ENCODE measurements at regions not wholly inside any gene's neighbourhood (a gene's known extent, or its start where the extent isn't known, plus 50 kb on each side); places are given as distances from the start of the nearest gene placed in this dataset.

DNA sequence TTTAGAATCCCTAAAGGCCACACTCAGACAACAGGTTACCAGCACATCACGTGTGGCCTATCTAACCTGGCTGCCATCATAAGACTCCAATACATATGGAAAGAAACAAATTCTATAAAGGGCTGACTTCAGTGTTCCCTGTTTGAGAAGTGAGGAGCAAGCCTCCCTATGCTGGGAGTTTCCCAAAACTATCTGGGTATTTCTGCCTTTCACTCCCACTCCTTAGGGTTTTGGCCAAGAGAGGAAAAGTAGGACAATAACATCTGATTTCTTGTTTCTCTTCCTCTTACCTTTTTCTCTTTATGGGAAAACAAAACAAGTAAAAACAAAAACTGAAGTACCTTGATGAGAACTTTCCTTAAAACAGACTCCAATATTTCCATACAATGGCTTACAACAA, 121.5 kb upstream of the COL8A1 start:
- Histone ChIP-seq H3K27ac (ENCODE audit: low read depth, low read length, poor library complexity, severe bottlenecking) (no peak overlapping the region), H3K27me3 (replicated peaks; ENCODE audit: insufficient read depth, low read depth, low read length, poor library complexity) (no peaks in the 10 kb centered on the region), H3K4me3 (ENCODE audit: low read depth, low read length, poor library complexity, severe bottlenecking) (no peak overlapping the region), H3K4me1 (ENCODE audit: insufficient read depth, low read length, poor library complexity, severe bottlenecking) (no peaks in the 10 kb centered on the region), H3K9me3 (ENCODE audit: low read depth, low read length, poor library complexity, severe bottlenecking) (no peaks in the 10 kb centered on the region), H3K36me3 (ENCODE audit: insufficient read depth, low read length, poor library complexity, severe bottlenecking) (no peaks in the 10 kb centered on the region)
- CTCF ChIA-PET = no interaction called here
- no peak for TF ChIP-seq EZH2 (IDR thresholded peaks at IDR 0.05; ENCODE audit: borderline replicate concordance, low read depth, low read length, poor library complexity, severe bottlenecking)
- no peak for TF ChIP-seq CTCF (conservative IDR thresholded peaks at IDR 0.05; ENCODE audit: low read depth, low read length)
- no TSS peak for BruUV-seq (replicated peaks)
- intact Hi-C loops (cut with micrococcal nuclease; ENCODE audit: unreplicated experiment) = no loop called here
- DNase-seq (ENCODE audit: low spot score) = no peak
- POLR2A ChIA-PET (ENCODE audit: low non-redundant PET) = no interaction called here

DNA sequence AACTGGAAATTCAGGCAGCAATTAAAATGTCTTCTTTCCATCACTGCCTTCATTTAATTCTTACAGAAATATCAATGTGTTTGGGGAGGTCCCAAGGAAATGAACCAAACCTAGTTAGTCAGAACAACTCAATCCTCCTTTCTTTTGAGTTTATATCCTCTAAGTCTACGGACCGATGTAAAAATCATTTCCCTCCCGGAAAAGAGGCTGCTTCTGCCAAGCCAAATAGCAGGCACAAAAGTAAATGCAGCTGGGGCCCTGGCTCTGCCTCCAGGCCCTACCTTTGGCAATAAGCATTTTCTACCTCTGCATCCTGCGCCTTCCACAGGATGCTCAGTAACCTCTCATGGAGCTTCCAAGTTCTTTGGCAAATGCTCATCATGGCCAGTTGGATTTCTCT, 122.5 kb upstream of the COL8A1 start:
- DNase-seq (ENCODE audit: low spot score) = no peak
- no peaks in the 10 kb centered on the region for H3K4me1 ChIP-seq (ENCODE audit: insufficient read depth, low read length, poor library complexity, severe bottlenecking)
- no peaks in the 10 kb centered on the region for H3K27me3 ChIP-seq (replicated peaks; ENCODE audit: insufficient read depth, low read depth, low read length, poor library complexity)
- H3K36me3 ChIP-seq (ENCODE audit: insufficient read depth, low read length, poor library complexity, severe bottlenecking) = no peaks in the 10 kb centered on the region
- ChIA-PET CTCF (no interaction called here), POLR2A (ENCODE audit: low non-redundant PET) (no interaction called here)
- no peak overlapping the region for H3K27ac ChIP-seq (ENCODE audit: low read depth, low read length, poor library complexity, severe bottlenecking)
- no peak overlapping the region for H3K4me3 ChIP-seq (ENCODE audit: low read depth, low read length, poor library complexity, severe bottlenecking)
- BruUV-seq (replicated peaks) = no TSS peak
- intact Hi-C loops (cut with micrococcal nuclease; ENCODE audit: unreplicated experiment) = no loop called here
- TF ChIP-seq EZH2 (IDR thresholded peaks at IDR 0.05; ENCODE audit: borderline replicate concordance, low read depth, low read length, poor library complexity, severe bottlenecking) (no peak), CTCF (conservative IDR thresholded peaks at IDR 0.05; ENCODE audit: low read depth, low read length) (no peak)
- H3K9me3 ChIP-seq (ENCODE audit: low read depth, low read length, poor library complexity, severe bottlenecking) = no peaks in the 10 kb centered on the region

GRCh38 chr3:99509224-99509623, 129.2 kb upstream of the COL8A1 start:
- ChIA-PET POLR2A (ENCODE audit: low non-redundant PET) (no interaction called here), CTCF (no interaction called here)
- Histone ChIP-seq H3K27me3 (replicated peaks; ENCODE audit: insufficient read depth, low read depth, low read length, poor library complexity) (no peaks in the 10 kb centered on the region), H3K27ac (ENCODE audit: low read depth, low read length, poor library complexity, severe bottlenecking) (no peak overlapping the region), H3K4me1 (ENCODE audit: insufficient read depth, low read length, poor library complexity, severe bottlenecking) (peaks cover 14% of the 10 kb centered on the region), H3K9me3 (ENCODE audit: low read depth, low read length, poor library complexity, severe bottlenecking) (no peaks in the 10 kb centered on the region), H3K4me3 (ENCODE audit: low read depth, low read length, poor library complexity, severe bottlenecking) (no peak overlapping the region), H3K36me3 (ENCODE audit: insufficient read depth, low read length, poor library complexity, severe bottlenecking) (no peaks in the 10 kb centered on the region)
- no TSS peak for BruUV-seq (replicated peaks)
- no peak for DNase-seq (ENCODE audit: low spot score)
- TF ChIP-seq CTCF (conservative IDR thresholded peaks at IDR 0.05; ENCODE audit: low read depth, low read length) (no peak), EZH2 (IDR thresholded peaks at IDR 0.05; ENCODE audit: borderline replicate concordance, low read depth, low read length, poor library complexity, severe bottlenecking) (no peak)
- intact Hi-C loops (cut with micrococcal nuclease; ENCODE audit: unreplicated experiment) = no loop called here
